ENCODE measurements at regions not wholly inside any gene's neighbourhood (a gene's known extent, or its start where the extent isn't known, plus 50 kb on each side); places are given as distances from the start of the nearest gene placed in this dataset.

- intact Hi-C loops (cut with DNase I, micrococcal nuclease), result no loop called here
Observed at GRCh38 chr12:83753904-83754303, 1067.2 kb downstream of the TMTC2 start.

GRCh38 chr12:83753205-83753604 is 1066.5 kb downstream of the TMTC2 start:
- Mint-ChIP-seq H3K36me3 (ENCODE audit: low read depth) (no peaks in the 10 kb centered on the region), H3K27me3 (no peaks in the 10 kb centered on the region), H3K4me3 (no peak overlapping the region), H3K9me3 (no peaks in the 10 kb centered on the region), H3K4me1 (ENCODE audit: low read depth) (no peaks in the 10 kb centered on the region), H3K27ac (no peak overlapping the region)
- DNase-seq (no peak), ATAC-seq (ENCODE audit: poor library complexity) (no peak)
- no peaks in the 10 kb centered on the region for H3K4me1 ChIP-seq (ENCODE audit: insufficient read depth, low read length)
- intact Hi-C loops (cut with DNase I, micrococcal nuclease), result no loop called here
- no peaks in the 10 kb centered on the region for H3K36me3 ChIP-seq (ENCODE audit: insufficient read depth, low read length)
- no peaks in the 10 kb centered on the region for H3K27me3 ChIP-seq (ENCODE audit: control insufficient read depth in 1 of 2, insufficient read depth in 2 of 2, low read length in 2 of 2)
- no peaks in the 10 kb centered on the region for H3K9me3 ChIP-seq (ENCODE audit: control insufficient read depth in 1 of 2, insufficient read depth in 1 of 2, low read length in 2 of 2)
- H3K4me3 ChIP-seq (ENCODE audit: low read length), result no peak overlapping the region
- ChIA-PET CTCF (no interaction called here), POLR2A (no interaction called here)
- H3K27ac ChIP-seq (ENCODE audit: low read depth in 1 of 2, low read length in 2 of 2), result no peak overlapping the region
- no peak for TF ChIP-seq CTCF (IDR thresholded peaks at IDR 0.05)

More at GRCh38 chr12:83753904-83754303, 1067.2 kb downstream of the TMTC2 start:
- DNase-seq (no peak), ATAC-seq (ENCODE audit: poor library complexity) (no peak)
- ChIA-PET POLR2A (no interaction called here), CTCF (no interaction called here)
- Mint-ChIP-seq H3K27ac (no peak overlapping the region), H3K9me3 (peaks cover 1% of the 10 kb centered on the region), H3K36me3 (ENCODE audit: low read depth) (no peaks in the 10 kb centered on the region), H3K4me3 (no peak overlapping the region), H3K4me1 (ENCODE audit: low read depth) (no peaks in the 10 kb centered on the region), H3K27me3 (no peaks in the 10 kb centered on the region)
- no peak for TF ChIP-seq CTCF (IDR thresholded peaks at IDR 0.05)
- no peaks in the 10 kb centered on the region for H3K27me3 ChIP-seq (ENCODE audit: control insufficient read depth in 1 of 2, insufficient read depth in 2 of 2, low read length in 2 of 2)
- no peaks in the 10 kb centered on the region for H3K4me1 ChIP-seq (ENCODE audit: insufficient read depth, low read length)
- no peaks in the 10 kb centered on the region for H3K9me3 ChIP-seq (ENCODE audit: control insufficient read depth in 1 of 2, insufficient read depth in 1 of 2, low read length in 2 of 2)
- no peaks in the 10 kb centered on the region for H3K36me3 ChIP-seq (ENCODE audit: insufficient read depth, low read length)
- H3K4me3 ChIP-seq (ENCODE audit: low read length), result no peak overlapping the region
- no peak overlapping the region for H3K27ac ChIP-seq (ENCODE audit: low read depth in 1 of 2, low read length in 2 of 2)

GRCh38 chr12:83739607-83740006 is 1052.9 kb downstream of the TMTC2 start:
- Mint-ChIP-seq H3K36me3 (ENCODE audit: low read depth) (no peaks in the 10 kb centered on the region), H3K4me3 (no peak overlapping the region), H3K4me1 (ENCODE audit: low read depth) (no peaks in the 10 kb centered on the region), H3K9me3 (peaks cover 14% of the 10 kb centered on the region), H3K27me3 (no peaks in the 10 kb centered on the region), H3K27ac (no peak overlapping the region)
- ChIA-PET POLR2A (no interaction called here), CTCF (no interaction called here)
- H3K4me1 ChIP-seq (ENCODE audit: insufficient read depth, low read length), result no peaks in the 10 kb centered on the region
- ATAC-seq (ENCODE audit: poor library complexity) (no peak), DNase-seq (no peak)
- no peak for TF ChIP-seq CTCF (IDR thresholded peaks at IDR 0.05)
- H3K27ac ChIP-seq (ENCODE audit: low read depth in 1 of 2, low read length in 2 of 2), result no peak overlapping the region
- no peaks in the 10 kb centered on the region for H3K9me3 ChIP-seq (ENCODE audit: control insufficient read depth in 1 of 2, insufficient read depth in 1 of 2, low read length in 2 of 2)
- no peaks in the 10 kb centered on the region for H3K27me3 ChIP-seq (ENCODE audit: control insufficient read depth in 1 of 2, insufficient read depth in 2 of 2, low read length in 2 of 2)
- intact Hi-C loops (cut with DNase I, micrococcal nuclease), result no loop called here
- no peaks in the 10 kb centered on the region for H3K36me3 ChIP-seq (ENCODE audit: insufficient read depth, low read length)
- no peak overlapping the region for H3K4me3 ChIP-seq (ENCODE audit: low read length)

Data from CD4-positive, alpha-beta T cell (primary cell).